CD4-positive, alpha-beta T cell (primary cell): ENCODE measurements at regions not wholly inside any gene's neighbourhood (a gene's known extent, or its start where the extent isn't known, plus 50 kb on each side); places are given as distances from the start of the nearest gene placed in this dataset.

Experiments used
- ATAC-seq: fragments of 200-7000 bp; cut with Tn5 transposase; one replicate; pipeline ENCODE4 v1.10.0; 2022; ENCODE audit warnings: mild to moderate bottlenecking; ENCODE audit not compliant: poor library complexity
- CTCF ChIA-PET: fragments of 350-600 bp; sonication (Branson Sonifier 250); formaldehyde crosslinking; loops from one replicate; lab custom pipeline; 2021; ENCODE audit warnings: antibody characterized with exemption, inconsistent platforms; lab: Charles Lee
- POLR2A ChIA-PET: fragments of 350-600 bp; sonication (Branson Sonifier 250); formaldehyde crosslinking; loops from one replicate; lab custom pipeline; 2021; ENCODE audit warnings: antibody characterized with exemption, inconsistent platforms; lab: Charles Lee
- DNase-seq, 14 experiments: peaks; one replicate each; pipeline ENCODE4 v3.0.0-alpha.2; 2013 to 2020; ENCODE audit warnings: mixed read lengths in 2 of 14
- H3K27ac ChIP-seq, 2 donors: one replicate each; pipeline versions ENCODE4 v1.5.1 to v1.7.0; 2013; ENCODE audit warnings: low read length in 2 of 2, low read depth in 1 of 2, mild to moderate bottlenecking in 1 of 2
- H3K27me3 ChIP-seq, 2 experiments: 1 replicate in 1 of 2; 2 replicates in 1 of 2; pipeline versions ENCODE4 v1.6.1 to v1.7.0; 2013; ENCODE audit warnings: low read length in 2 of 2, control low read depth in 1 of 2, mild to moderate bottlenecking in 1 of 2, moderate library complexity in 1 of 2; ENCODE audit not compliant: insufficient read depth in 2 of 2, control insufficient read depth in 1 of 2
- H3K36me3 ChIP-seq: one replicate; pipeline ENCODE4 v1.6.1; 2013; ENCODE audit warnings: low read length, control low read depth; ENCODE audit not compliant: insufficient read depth
- H3K4me1 ChIP-seq: one replicate; pipeline ENCODE4 v1.6.1; 2013; ENCODE audit warnings: low read length, control low read depth; ENCODE audit not compliant: insufficient read depth
- H3K4me3 ChIP-seq: one replicate; pipeline ENCODE4 v1.5.1; 2013; ENCODE audit warnings: mild to moderate bottlenecking, low read length, moderate library complexity
- H3K9me3 ChIP-seq, 2 experiments: 1 replicate in 1 of 2; 2 replicates in 1 of 2; pipeline versions ENCODE4 v1.6.1 to v1.7.0; 2013; ENCODE audit warnings: low read length in 2 of 2, mild to moderate bottlenecking in 2 of 2, control low read depth in 1 of 2, moderate library complexity in 1 of 2; ENCODE audit not compliant: control insufficient read depth in 1 of 2, insufficient read depth in 1 of 2
- H3K27ac Mint-ChIP-seq: one replicate; pipeline ENCODE4 v1.8.0; 2020; ENCODE audit warnings: mixed read lengths
- H3K27me3 Mint-ChIP-seq: one replicate; pipeline ENCODE4 v1.8.0; 2021; ENCODE audit warnings: mixed read lengths
- H3K36me3 Mint-ChIP-seq: one replicate; pipeline ENCODE4 v1.8.0; 2021; ENCODE audit warnings: low read depth, mixed read lengths
- H3K4me1 Mint-ChIP-seq: one replicate; pipeline ENCODE4 v1.8.0; 2021; ENCODE audit warnings: low read depth, mixed read lengths
- H3K4me3 Mint-ChIP-seq: one replicate; pipeline ENCODE4 v1.8.0; 2020; ENCODE audit warnings: mild to moderate bottlenecking, mixed read lengths
- H3K9me3 Mint-ChIP-seq: one replicate; pipeline ENCODE4 v1.8.0; 2020; ENCODE audit warnings: mixed read lengths
- CTCF ChIP-seq: fragments of 200-600 bp; IDR thresholded peaks from one replicate; pipeline ENCODE4 v1.8.0; 2022; ENCODE audit warnings: antibody characterized with exemption, mild to moderate bottlenecking
- intact Hi-C, 2 experiments: fragments of 100-400 bp; cut with DNase I in 1 of 2; cut with micrococcal nuclease in 1 of 2; formaldehyde crosslinking; loops; one replicate each; pipeline versions ENCODE4 v1.15.1 to v1.9.0; 2023 to 2025; cut with DNase I, micrococcal nuclease

DNA sequence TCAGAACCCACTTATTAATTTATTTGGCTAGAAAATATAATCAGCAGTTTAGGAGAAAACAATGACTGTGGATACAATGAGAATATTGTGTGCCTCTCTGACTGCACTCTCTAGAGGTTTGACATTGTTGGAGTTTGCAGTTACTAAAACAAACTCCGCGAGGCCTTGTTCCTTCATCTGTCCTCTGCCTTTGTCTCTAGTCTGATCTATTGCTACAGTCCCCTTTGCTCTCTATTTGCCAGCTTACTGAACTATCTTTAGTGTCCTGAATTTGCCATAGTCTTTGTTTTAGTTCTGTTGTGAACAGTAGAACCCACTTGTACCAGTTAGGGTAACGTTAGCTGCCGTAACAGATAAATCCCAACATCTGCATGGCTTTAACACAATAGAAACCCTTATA is 81.4 kb upstream of the RPS6KA3 start:
- Histone ChIP-seq H3K9me3 (peaks cover 0 to 3% of the 10 kb centered on the region in 2 experiments), H3K36me3 (no peaks in the 10 kb centered on the region), H3K4me1 (no peaks in the 10 kb centered on the region), H3K27ac (no peak overlapping the region), H3K4me3 (no peak overlapping the region), H3K27me3 (no peaks in the 10 kb centered on the region)
- ChIA-PET POLR2A (no interaction called here), CTCF (no interaction called here)
- intact Hi-C loops: no loop called here
- Mint-ChIP-seq H3K27ac (no peak overlapping the region), H3K27me3 (no peaks in the 10 kb centered on the region), H3K4me1 (peaks cover 9% of the 10 kb centered on the region), H3K36me3 (no peaks in the 10 kb centered on the region), H3K9me3 (no peaks in the 10 kb centered on the region), H3K4me3 (no peak overlapping the region)
- ATAC-seq (no peak), DNase-seq (no peak)
- no peak for TF ChIP-seq CTCF

- H3K27me3 Mint-ChIP-seq: no peaks in the 10 kb centered on the region
- H3K4me1 Mint-ChIP-seq: peaks cover 2% of the 10 kb centered on the region
- no peaks in the 10 kb centered on the region for H3K36me3 ChIP-seq
- no peaks in the 10 kb centered on the region for H3K9me3 Mint-ChIP-seq
- DNase-seq: no peak
- H3K4me1 ChIP-seq: no peaks in the 10 kb centered on the region
- ChIA-PET CTCF (no interaction called here), POLR2A (no interaction called here)
- H3K36me3 Mint-ChIP-seq: no peaks in the 10 kb centered on the region
- peaks cover 0 to 3% of the 10 kb centered on the region in 2 experiments for H3K9me3 ChIP-seq
- TF ChIP-seq CTCF: no peak
- no peaks in the 10 kb centered on the region for H3K27me3 ChIP-seq
- H3K4me3 Mint-ChIP-seq: no peak overlapping the region
- H3K27ac ChIP-seq: no peak overlapping the region
- ATAC-seq: no peak
- H3K27ac Mint-ChIP-seq: no peak overlapping the region
- intact Hi-C loops: no loop called here
- H3K4me3 ChIP-seq: no peak overlapping the region
Observed at GRCh38 chrX:20347481-20347880, 80.8 kb upstream of the RPS6KA3 start.

- Mint-ChIP-seq H3K9me3 (no peaks in the 10 kb centered on the region), H3K4me1 (no peaks in the 10 kb centered on the region), H3K27ac (no peak overlapping the region), H3K27me3 (no peaks in the 10 kb centered on the region), H3K4me3 (no peak overlapping the region), H3K36me3 (no peaks in the 10 kb centered on the region)
- DNase-seq (no peak), ATAC-seq (no peak)
- Histone ChIP-seq H3K4me3 (no peak overlapping the region), H3K27me3 (no peaks in the 10 kb centered on the region), H3K9me3 (no peaks in the 10 kb centered on the region), H3K27ac (no peak overlapping the region), H3K4me1 (no peaks in the 10 kb centered on the region), H3K36me3 (no peaks in the 10 kb centered on the region)
- ChIA-PET POLR2A (no interaction called here), CTCF (interaction anchor here (1.2 kb wide), 1 partner anchor 25 kb away, joined by 3 read pairs; no protein-coding TSS in a partner anchor)
- intact Hi-C loops: no loop called here
- TF ChIP-seq CTCF: no peak
Observed at GRCh38 chrX:20333672-20334071, 67.0 kb upstream of the RPS6KA3 start.
